ENCODE measurements at regions not wholly inside any gene's neighbourhood (a gene's known extent, or its start where the extent isn't known, plus 50 kb on each side); places are given as distances from the start of the nearest gene placed in this dataset.

DNA sequence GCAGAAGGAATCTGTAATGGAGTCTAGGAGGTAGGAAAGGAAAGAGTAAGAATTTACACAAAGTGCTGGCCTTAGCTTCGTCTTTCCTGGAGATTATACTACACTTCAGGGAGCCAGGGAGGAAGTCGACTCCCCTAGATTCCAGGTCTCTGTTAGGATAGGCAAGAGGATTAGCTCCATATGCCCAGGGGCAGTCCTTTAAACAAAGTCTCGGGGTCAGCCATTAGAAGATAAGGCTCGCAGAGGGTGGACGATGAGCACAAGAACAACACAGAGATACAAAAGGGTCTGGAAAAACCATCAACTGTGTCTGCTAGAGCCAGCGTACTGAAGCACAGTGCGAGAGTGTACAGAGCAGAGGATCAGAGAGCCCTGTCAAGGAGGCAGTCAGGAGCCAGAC lies 344.7 kb upstream of the TNC start:
- H3K9me3 ChIP-seq = no peaks in the 10 kb centered on the region
- no peaks in the 10 kb centered on the region for H3K4me1 ChIP-seq
- FAIRE-seq = no peak
- no peak overlapping the region for H3K27ac ChIP-seq
- no peak for TF ChIP-seq NR3C1 (IDR thresholded peaks at IDR 0.05)
- no peak for TF ChIP-seq ZC3H11A (IDR thresholded peaks at IDR 0.05)
- TF ChIP-seq, protein P1, sequence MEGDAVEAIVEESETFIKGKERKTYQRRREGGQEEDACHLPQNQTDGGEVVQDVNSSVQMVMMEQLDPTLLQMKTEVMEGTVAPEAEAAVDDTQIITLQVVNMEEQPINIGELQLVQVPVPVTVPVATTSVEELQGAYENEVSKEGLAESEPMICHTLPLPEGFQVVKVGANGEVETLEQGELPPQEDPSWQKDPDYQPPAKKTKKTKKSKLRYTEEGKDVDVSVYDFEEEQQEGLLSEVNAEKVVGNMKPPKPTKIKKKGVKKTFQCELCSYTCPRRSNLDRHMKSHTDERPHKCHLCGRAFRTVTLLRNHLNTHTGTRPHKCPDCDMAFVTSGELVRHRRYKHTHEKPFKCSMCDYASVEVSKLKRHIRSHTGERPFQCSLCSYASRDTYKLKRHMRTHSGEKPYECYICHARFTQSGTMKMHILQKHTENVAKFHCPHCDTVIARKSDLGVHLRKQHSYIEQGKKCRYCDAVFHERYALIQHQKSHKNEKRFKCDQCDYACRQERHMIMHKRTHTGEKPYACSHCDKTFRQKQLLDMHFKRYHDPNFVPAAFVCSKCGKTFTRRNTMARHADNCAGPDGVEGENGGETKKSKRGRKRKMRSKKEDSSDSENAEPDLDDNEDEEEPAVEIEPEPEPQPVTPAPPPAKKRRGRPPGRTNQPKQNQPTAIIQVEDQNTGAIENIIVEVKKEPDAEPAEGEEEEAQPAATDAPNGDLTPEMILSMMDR (IDR thresholded peaks at IDR 0.05) = no peak
- no peak for TF ChIP-seq POLR2AphosphoS2 (conservative IDR thresholded peaks at IDR 0.05; ENCODE audit: low read length)
- TF ChIP-seq ZFP36 (IDR thresholded peaks at IDR 0.05; ENCODE audit: borderline replicate concordance, partially characterized antibody) = no peak
- TF ChIP-seq JUN (IDR thresholded peaks at IDR 0.05) = no peak
- TF ChIP-seq MYC (IDR thresholded peaks at IDR 0.05; ENCODE audit: borderline replicate concordance, low read length) = no peak
- TF ChIP-seq, protein P2, sequence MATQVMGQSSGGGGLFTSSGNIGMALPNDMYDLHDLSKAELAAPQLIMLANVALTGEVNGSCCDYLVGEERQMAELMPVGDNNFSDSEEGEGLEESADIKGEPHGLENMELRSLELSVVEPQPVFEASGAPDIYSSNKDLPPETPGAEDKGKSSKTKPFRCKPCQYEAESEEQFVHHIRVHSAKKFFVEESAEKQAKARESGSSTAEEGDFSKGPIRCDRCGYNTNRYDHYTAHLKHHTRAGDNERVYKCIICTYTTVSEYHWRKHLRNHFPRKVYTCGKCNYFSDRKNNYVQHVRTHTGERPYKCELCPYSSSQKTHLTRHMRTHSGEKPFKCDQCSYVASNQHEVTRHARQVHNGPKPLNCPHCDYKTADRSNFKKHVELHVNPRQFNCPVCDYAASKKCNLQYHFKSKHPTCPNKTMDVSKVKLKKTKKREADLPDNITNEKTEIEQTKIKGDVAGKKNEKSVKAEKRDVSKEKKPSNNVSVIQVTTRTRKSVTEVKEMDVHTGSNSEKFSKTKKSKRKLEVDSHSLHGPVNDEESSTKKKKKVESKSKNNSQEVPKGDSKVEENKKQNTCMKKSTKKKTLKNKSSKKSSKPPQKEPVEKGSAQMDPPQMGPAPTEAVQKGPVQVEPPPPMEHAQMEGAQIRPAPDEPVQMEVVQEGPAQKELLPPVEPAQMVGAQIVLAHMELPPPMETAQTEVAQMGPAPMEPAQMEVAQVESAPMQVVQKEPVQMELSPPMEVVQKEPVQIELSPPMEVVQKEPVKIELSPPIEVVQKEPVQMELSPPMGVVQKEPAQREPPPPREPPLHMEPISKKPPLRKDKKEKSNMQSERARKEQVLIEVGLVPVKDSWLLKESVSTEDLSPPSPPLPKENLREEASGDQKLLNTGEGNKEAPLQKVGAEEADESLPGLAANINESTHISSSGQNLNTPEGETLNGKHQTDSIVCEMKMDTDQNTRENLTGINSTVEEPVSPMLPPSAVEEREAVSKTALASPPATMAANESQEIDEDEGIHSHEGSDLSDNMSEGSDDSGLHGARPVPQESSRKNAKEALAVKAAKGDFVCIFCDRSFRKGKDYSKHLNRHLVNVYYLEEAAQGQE (IDR thresholded peaks at IDR 0.05) = no peak
- TF ChIP-seq, protein P3, sequence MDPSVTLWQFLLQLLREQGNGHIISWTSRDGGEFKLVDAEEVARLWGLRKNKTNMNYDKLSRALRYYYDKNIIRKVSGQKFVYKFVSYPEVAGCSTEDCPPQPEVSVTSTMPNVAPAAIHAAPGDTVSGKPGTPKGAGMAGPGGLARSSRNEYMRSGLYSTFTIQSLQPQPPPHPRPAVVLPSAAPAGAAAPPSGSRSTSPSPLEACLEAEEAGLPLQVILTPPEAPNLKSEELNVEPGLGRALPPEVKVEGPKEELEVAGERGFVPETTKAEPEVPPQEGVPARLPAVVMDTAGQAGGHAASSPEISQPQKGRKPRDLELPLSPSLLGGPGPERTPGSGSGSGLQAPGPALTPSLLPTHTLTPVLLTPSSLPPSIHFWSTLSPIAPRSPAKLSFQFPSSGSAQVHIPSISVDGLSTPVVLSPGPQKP (IDR thresholded peaks at IDR 0.05; ENCODE audit: low read depth, low read length) = no peak
- TF ChIP-seq, protein P4, sequence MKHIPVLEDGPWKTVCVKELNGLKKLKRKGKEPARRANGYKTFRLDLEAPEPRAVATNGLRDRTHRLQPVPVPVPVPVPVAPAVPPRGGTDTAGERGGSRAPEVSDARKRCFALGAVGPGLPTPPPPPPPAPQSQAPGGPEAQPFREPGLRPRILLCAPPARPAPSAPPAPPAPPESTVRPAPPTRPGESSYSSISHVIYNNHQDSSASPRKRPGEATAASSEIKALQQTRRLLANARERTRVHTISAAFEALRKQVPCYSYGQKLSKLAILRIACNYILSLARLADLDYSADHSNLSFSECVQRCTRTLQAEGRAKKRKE (CRISPR knock-in tag; IDR thresholded peaks at IDR 0.05; ENCODE audit: low read depth) = no peak
- TF ChIP-seq SREBF2 (IDR thresholded peaks at IDR 0.05) = no peak
- no peak for TF ChIP-seq JUNB (IDR thresholded peaks at IDR 0.05)
- TF ChIP-seq, protein P5, sequence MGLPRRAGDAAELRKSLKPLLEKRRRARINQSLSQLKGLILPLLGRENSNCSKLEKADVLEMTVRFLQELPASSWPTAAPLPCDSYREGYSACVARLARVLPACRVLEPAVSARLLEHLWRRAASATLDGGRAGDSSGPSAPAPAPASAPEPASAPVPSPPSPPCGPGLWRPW (IDR thresholded peaks at IDR 0.05) = no peak
- no peak for TF ChIP-seq EHMT2 (IDR thresholded peaks at IDR 0.05; ENCODE audit: low read depth)
- ChIA-PET CTCF (interaction anchor here (1.3 kb wide), 1 partner anchor 9 kb away, joined by 4 read pairs; no protein-coding TSS in a partner anchor), POLR2A (no interaction called here)
- H3K4me3 ChIP-seq = no peak overlapping the region
- ATAC-seq = no peak
- DNase-seq (ENCODE audit: low read depth in 1 of 2, low spot score in 1 of 2) = no peak
- H3K4me2 ChIP-seq = no peak overlapping the region
- WGBS (ENCODE audit: missing lambda C conversion rate) = 65% methylated on average over 7 of the region's 7 CpGs

DNA sequence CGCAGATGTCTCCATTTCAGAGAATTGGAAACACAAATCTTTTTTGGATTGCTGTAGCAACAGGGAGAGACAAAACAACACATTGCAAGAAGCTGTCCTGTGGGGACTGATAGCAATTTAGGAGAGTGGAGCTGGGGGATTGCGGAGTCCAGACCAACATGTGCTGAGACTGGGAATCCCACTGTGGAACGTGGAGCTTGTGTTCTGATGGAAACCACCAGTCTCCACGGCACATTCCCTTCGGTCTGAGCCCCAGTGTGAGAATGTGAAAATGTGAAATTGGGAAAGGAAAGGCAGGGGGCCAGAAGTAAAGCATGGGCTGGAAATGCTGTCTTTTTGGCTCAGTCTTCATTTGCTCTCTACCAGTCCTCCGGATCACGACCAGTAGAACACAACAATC lies 348.8 kb upstream of the TNC start:
- no peaks in the 10 kb centered on the region for H3K9me3 ChIP-seq
- WGBS (ENCODE audit: missing lambda C conversion rate) = 76% methylated on average over 7 of the region's 7 CpGs
- POLR2A ChIA-PET = no interaction called here
- CTCF ChIA-PET = interaction anchor here (0.7 kb wide), 1 partner anchor 25 kb away, joined by 3 read pairs; no protein-coding TSS in a partner anchor
- no peak for ATAC-seq
- DNase-seq (ENCODE audit: low read depth in 1 of 2, low spot score in 1 of 2) = no peak
- no peaks in the 10 kb centered on the region for H3K4me1 ChIP-seq
- no peak overlapping the region for H3K27ac ChIP-seq
- no peak overlapping the region for H3K4me2 ChIP-seq
- no peak overlapping the region for H3K4me3 ChIP-seq
- no peak for TF ChIP-seq RAD21 (conservative IDR thresholded peaks at IDR 0.05 in 1 of 2, IDR thresholded peaks at IDR 0.05 in 1 of 2)
- no peak for TF ChIP-seq NPAS2 (CRISPR knock-in tag; IDR thresholded peaks at IDR 0.05; ENCODE audit: borderline replicate concordance)
- no peak for TF ChIP-seq JUN (IDR thresholded peaks at IDR 0.05)
- no peak for TF ChIP-seq PHF8 (IDR thresholded peaks at IDR 0.05; ENCODE audit: borderline replicate concordance, low read depth)
- TF ChIP-seq ZFP36 (IDR thresholded peaks at IDR 0.05; ENCODE audit: borderline replicate concordance, partially characterized antibody) = no peak
- TF ChIP-seq SREBF2 (IDR thresholded peaks at IDR 0.05) = no peak
- no peak for TF ChIP-seq EP300 (IDR thresholded peaks at IDR 0.05)
- TF ChIP-seq, protein P6, sequence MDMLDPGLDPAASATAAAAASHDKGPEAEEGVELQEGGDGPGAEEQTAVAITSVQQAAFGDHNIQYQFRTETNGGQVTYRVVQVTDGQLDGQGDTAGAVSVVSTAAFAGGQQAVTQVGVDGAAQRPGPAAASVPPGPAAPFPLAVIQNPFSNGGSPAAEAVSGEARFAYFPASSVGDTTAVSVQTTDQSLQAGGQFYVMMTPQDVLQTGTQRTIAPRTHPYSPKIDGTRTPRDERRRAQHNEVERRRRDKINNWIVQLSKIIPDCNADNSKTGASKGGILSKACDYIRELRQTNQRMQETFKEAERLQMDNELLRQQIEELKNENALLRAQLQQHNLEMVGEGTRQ (IDR thresholded peaks at IDR 0.05) = no peak
- no peak for TF ChIP-seq ZSCAN20 (CRISPR knock-in tag; IDR thresholded peaks at IDR 0.05)
- TF ChIP-seq, protein P2 (IDR thresholded peaks at IDR 0.05) = no peak
- TF ChIP-seq HDAC2 (IDR thresholded peaks at IDR 0.05) = no peak
- TF ChIP-seq CHD4 (IDR thresholded peaks at IDR 0.05; ENCODE audit: borderline replicate concordance) = no peak
- no peak for TF ChIP-seq HOXB5 (CRISPR knock-in tag; IDR thresholded peaks at IDR 0.05)
- no peak for TF ChIP-seq NR3C1 (IDR thresholded peaks at IDR 0.05)
- no peak for TF ChIP-seq KDM5A (IDR thresholded peaks at IDR 0.05)
- no peak for FAIRE-seq
